ENCODE measurements at regions not wholly inside any gene's neighbourhood (a gene's known extent, or its start where the extent isn't known, plus 50 kb on each side); places are given as distances from the start of the nearest gene placed in this dataset.

DNA sequence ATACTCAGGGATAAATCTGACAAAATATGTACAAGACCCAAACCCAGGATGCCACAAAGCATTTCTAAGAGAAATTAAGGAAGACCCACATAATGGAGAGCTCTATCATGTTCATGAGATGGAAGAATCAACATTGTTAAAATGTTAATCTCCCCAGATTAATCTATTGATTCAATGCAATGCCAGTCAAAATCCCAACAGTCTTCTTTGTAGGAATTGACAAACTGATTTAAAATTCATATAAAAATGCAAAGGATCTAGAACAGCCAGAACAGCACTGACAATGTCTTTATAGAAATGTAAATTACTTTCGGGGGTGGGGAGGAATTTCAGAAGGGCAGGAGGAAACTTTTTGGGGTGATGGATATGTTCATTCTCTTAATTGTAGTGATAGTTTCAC lies 281.6 kb upstream of the SEMA6A start:
- Histone ChIP-seq H3K79me2 (ENCODE audit: low read depth) (no peaks in the 10 kb centered on the region), H3K9ac (no peak overlapping the region), H3K9me3 (ENCODE audit: low read depth) (no peaks in the 10 kb centered on the region), H4K20me1 (ENCODE audit: low read depth) (no peaks in the 10 kb centered on the region), H3K27me3 (no peaks in the 10 kb centered on the region), H3K4me2 (no peak overlapping the region), H3K27ac (no peak overlapping the region), H2AFZ (replicated peaks) (no peak overlapping the region), H3F3A (ENCODE audit: low read depth) (no peaks in the 10 kb centered on the region), H3K4me3 (no peak overlapping the region), H3K36me3 (no peaks in the 10 kb centered on the region), H3K4me1 (peaks cover 16% of the 10 kb centered on the region)
- Mint-ChIP-seq H3K9me3 (no peaks in the 10 kb centered on the region), H3K27me3 (ENCODE audit: insufficient read depth, low read depth) (peaks cover 5% of the 10 kb centered on the region), H3K4me3 (no peak overlapping the region), H3K36me3 (no peaks in the 10 kb centered on the region), H3K4me1 (peaks cover 15% of the 10 kb centered on the region), H3K27ac (no peak overlapping the region)
- no peak for DNase-seq (ENCODE audit: low spot score)
- TF ChIP-seq EZH2 (IDR thresholded peaks at IDR 0.05) = no peak
- TF ChIP-seq EZH2phosphoT487 (IDR thresholded peaks at IDR 0.05) = no peak
- TF ChIP-seq, protein P1, sequence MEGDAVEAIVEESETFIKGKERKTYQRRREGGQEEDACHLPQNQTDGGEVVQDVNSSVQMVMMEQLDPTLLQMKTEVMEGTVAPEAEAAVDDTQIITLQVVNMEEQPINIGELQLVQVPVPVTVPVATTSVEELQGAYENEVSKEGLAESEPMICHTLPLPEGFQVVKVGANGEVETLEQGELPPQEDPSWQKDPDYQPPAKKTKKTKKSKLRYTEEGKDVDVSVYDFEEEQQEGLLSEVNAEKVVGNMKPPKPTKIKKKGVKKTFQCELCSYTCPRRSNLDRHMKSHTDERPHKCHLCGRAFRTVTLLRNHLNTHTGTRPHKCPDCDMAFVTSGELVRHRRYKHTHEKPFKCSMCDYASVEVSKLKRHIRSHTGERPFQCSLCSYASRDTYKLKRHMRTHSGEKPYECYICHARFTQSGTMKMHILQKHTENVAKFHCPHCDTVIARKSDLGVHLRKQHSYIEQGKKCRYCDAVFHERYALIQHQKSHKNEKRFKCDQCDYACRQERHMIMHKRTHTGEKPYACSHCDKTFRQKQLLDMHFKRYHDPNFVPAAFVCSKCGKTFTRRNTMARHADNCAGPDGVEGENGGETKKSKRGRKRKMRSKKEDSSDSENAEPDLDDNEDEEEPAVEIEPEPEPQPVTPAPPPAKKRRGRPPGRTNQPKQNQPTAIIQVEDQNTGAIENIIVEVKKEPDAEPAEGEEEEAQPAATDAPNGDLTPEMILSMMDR (IDR thresholded peaks at IDR 0.05) = no peak

DNA sequence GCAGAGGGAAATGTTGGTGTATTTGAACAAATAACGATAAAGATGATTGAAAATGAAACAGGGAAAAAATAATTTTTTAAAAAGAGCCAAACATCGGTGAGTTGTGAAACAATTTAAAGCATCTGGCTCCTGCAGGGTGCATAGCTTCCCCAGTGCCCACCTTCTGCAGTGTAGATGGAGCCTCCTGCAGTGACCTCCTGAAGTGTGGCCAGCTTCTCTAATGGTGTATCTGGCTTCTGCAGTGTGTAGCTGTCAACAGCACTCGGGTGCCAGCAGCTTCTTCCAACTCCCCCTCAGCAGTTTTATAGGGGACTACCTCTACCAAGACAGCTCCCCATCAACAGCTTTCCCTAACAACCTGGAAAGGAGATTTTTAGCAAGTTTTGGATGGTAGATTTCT lies 279.4 kb upstream of the SEMA6A start:
- H3K9me3 ChIP-seq (ENCODE audit: low read depth) = no peaks in the 10 kb centered on the region
- H3K36me3 ChIP-seq = no peaks in the 10 kb centered on the region
- no peaks in the 10 kb centered on the region for H3K9me3 Mint-ChIP-seq
- H3K4me3 Mint-ChIP-seq = no peak overlapping the region
- H3K4me2 ChIP-seq = no peak overlapping the region
- no peak overlapping the region for H3K4me3 ChIP-seq
- no peaks in the 10 kb centered on the region for H4K20me1 ChIP-seq (ENCODE audit: low read depth)
- no peak overlapping the region for H2AFZ ChIP-seq (replicated peaks)
- no peak for DNase-seq (ENCODE audit: low spot score)
- no peaks in the 10 kb centered on the region for H3K36me3 Mint-ChIP-seq
- H3K9ac ChIP-seq = no peak overlapping the region
- H3K27me3 Mint-ChIP-seq (ENCODE audit: insufficient read depth, low read depth) = peaks cover 8% of the 10 kb centered on the region
- no peaks in the 10 kb centered on the region for H3F3A ChIP-seq (ENCODE audit: low read depth)
- TF ChIP-seq EZH2 (IDR thresholded peaks at IDR 0.05) (no peak), EZH2phosphoT487 (IDR thresholded peaks at IDR 0.05) (no peak)
- TF ChIP-seq, protein P1 (IDR thresholded peaks at IDR 0.05) = no peak
- H3K4me1 Mint-ChIP-seq = peaks cover 14% of the 10 kb centered on the region
- no peak overlapping the region for H3K27ac ChIP-seq
- H3K79me2 ChIP-seq (ENCODE audit: low read depth) = no peaks in the 10 kb centered on the region
- H3K27ac Mint-ChIP-seq = no peak overlapping the region
- no peaks in the 10 kb centered on the region for H3K27me3 ChIP-seq
- peaks cover 16% of the 10 kb centered on the region for H3K4me1 ChIP-seq

DNA sequence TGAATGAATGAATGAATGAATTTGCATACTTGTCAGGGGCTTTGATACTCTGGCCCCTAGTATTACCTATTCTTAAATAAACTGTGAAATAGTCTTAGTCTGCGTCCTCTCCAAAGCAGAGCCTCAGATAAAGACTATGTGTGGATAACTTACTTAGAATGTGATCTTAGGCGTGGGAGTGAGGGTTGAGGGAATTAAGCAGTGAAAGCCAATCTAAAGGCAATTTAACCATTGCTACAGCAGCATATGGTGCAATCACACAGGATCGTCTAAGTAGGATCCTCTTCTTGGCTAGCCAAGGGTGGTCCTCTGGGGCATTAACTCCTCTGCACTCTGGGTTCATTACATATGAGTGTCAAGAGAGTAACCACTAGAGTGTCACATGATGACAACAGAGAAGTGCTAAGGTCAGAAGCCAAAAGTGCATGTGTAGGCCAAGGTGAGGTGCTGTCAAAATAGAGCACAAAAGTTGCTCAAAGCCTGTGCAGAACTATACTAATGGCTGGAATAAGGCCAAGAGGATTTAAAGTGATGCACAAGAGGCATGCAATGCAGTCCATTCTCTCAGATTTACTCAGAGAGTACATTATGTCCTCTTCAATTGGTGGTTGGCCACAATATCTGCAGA lies 274.4 kb upstream of the SEMA6A start:
- H3K9me3 ChIP-seq (ENCODE audit: low read depth) = no peaks in the 10 kb centered on the region
- H3K27ac ChIP-seq = no peak overlapping the region
- no peak overlapping the region for H3K4me3 ChIP-seq
- Mint-ChIP-seq H3K9me3 (no peaks in the 10 kb centered on the region), H3K4me1 (peaks cover 4% of the 10 kb centered on the region), H3K36me3 (no peaks in the 10 kb centered on the region), H3K27me3 (ENCODE audit: insufficient read depth, low read depth) (peaks cover 6% of the 10 kb centered on the region), H3K4me3 (no peak overlapping the region), H3K27ac (no peak overlapping the region)
- no peak overlapping the region for H3K4me2 ChIP-seq
- no peaks in the 10 kb centered on the region for H4K20me1 ChIP-seq (ENCODE audit: low read depth)
- H3K36me3 ChIP-seq = no peaks in the 10 kb centered on the region
- no peaks in the 10 kb centered on the region for H3K79me2 ChIP-seq (ENCODE audit: low read depth)
- DNase-seq (ENCODE audit: low spot score) = no peak
- no peak for TF ChIP-seq EZH2phosphoT487 (IDR thresholded peaks at IDR 0.05)
- TF ChIP-seq EZH2 (IDR thresholded peaks at IDR 0.05) = no peak
- TF ChIP-seq, protein P1 (IDR thresholded peaks at IDR 0.05) = no peak
- H3K9ac ChIP-seq = no peak overlapping the region
- H3K27me3 ChIP-seq = no peaks in the 10 kb centered on the region
- H2AFZ ChIP-seq (replicated peaks) = no peak overlapping the region
- peaks cover 3% of the 10 kb centered on the region for H3K4me1 ChIP-seq
- H3F3A ChIP-seq (ENCODE audit: low read depth) = no peaks in the 10 kb centered on the region

Measured in neural progenitor cell (in vitro differentiated cells).